ENCODE measurements at regions not wholly inside any gene's neighbourhood (a gene's known extent, or its start where the extent isn't known, plus 50 kb on each side); places are given as distances from the start of the nearest gene placed in this dataset.

- Mint-ChIP-seq H3K27me3 (ENCODE audit: low read depth, unreplicated experiment) (peaks cover 12% of the 10 kb centered on the region), H3K27ac (ENCODE audit: unreplicated experiment) (no peak overlapping the region), H3K36me3 (ENCODE audit: low read depth, unreplicated experiment) (peaks cover 3% of the 10 kb centered on the region), H3K4me3 (ENCODE audit: unreplicated experiment) (no peak overlapping the region), H3K9me3 (ENCODE audit: unreplicated experiment) (peaks cover 3% of the 10 kb centered on the region), H3K4me1 (ENCODE audit: low read depth, unreplicated experiment) (no peaks in the 10 kb centered on the region)
- no peak for DNase-seq (ENCODE audit: low read depth)
- no peak overlapping the region for H3K9ac ChIP-seq (ENCODE audit: low read length)
- H3K4me1 ChIP-seq (ENCODE audit: insufficient read depth, low read length): no peaks in the 10 kb centered on the region
- no peaks in the 10 kb centered on the region for H3K27me3 ChIP-seq (ENCODE audit: insufficient read depth, low read length)
- H3K79me2 ChIP-seq (ENCODE audit: insufficient read depth, low read length): no peaks in the 10 kb centered on the region
- no peak overlapping the region for H3K4me2 ChIP-seq (ENCODE audit: low read length)
- H3K4me3 ChIP-seq (ENCODE audit: insufficient read depth, low read depth, low read length): no peak overlapping the region
- FAIRE-seq: no peak
- TF ChIP-seq EZH2 (IDR thresholded peaks at IDR 0.05; ENCODE audit: insufficient read depth, low read length): no peak
- TF ChIP-seq CTCF (IDR thresholded peaks at IDR 0.05; ENCODE audit: insufficient read depth, low read depth, low read length): no peak
- H3K27ac ChIP-seq (ENCODE audit: low read depth, low read length): no peak overlapping the region
- no peaks in the 10 kb centered on the region for H4K20me1 ChIP-seq (ENCODE audit: insufficient read depth, low read length)
- H3K9me3 ChIP-seq (ENCODE audit: insufficient read depth, low read depth, low read length): no peaks in the 10 kb centered on the region
- H2AFZ ChIP-seq (ENCODE audit: low read depth, low read length): no peak overlapping the region
- no peaks in the 10 kb centered on the region for H3K36me3 ChIP-seq (ENCODE audit: insufficient read depth, low read length)
Measured at GRCh38 chr16:9425236-9425635, 333.8 kb downstream of the HAPSTR1 start.

GRCh38 chr16:9428355-9429005 lies 337.0 kb downstream of the HAPSTR1 start:
- no peaks in the 10 kb centered on the region for H3K4me1 ChIP-seq (ENCODE audit: insufficient read depth, low read length)
- FAIRE-seq (no peak), DNase-seq (ENCODE audit: low read depth) (no peak)
- no peak overlapping the region for H3K27ac ChIP-seq (ENCODE audit: low read depth, low read length)
- Mint-ChIP-seq H3K4me1 (ENCODE audit: low read depth, unreplicated experiment) (no peaks in the 10 kb centered on the region), H3K9me3 (ENCODE audit: unreplicated experiment) (no peaks in the 10 kb centered on the region), H3K36me3 (ENCODE audit: low read depth, unreplicated experiment) (no peaks in the 10 kb centered on the region), H3K27ac (ENCODE audit: unreplicated experiment) (no peak overlapping the region), H3K4me3 (ENCODE audit: unreplicated experiment) (no peak overlapping the region), H3K27me3 (ENCODE audit: low read depth, unreplicated experiment) (peaks cover 8% of the 10 kb centered on the region)
- no peak overlapping the region for H3K4me2 ChIP-seq (ENCODE audit: low read length)
- H2AFZ ChIP-seq (ENCODE audit: low read depth, low read length): no peak overlapping the region
- no peaks in the 10 kb centered on the region for H3K36me3 ChIP-seq (ENCODE audit: insufficient read depth, low read length)
- H3K9me3 ChIP-seq (ENCODE audit: insufficient read depth, low read depth, low read length): no peaks in the 10 kb centered on the region
- TF ChIP-seq CTCF (IDR thresholded peaks at IDR 0.05; ENCODE audit: insufficient read depth, low read depth, low read length) (no peak), EZH2 (IDR thresholded peaks at IDR 0.05; ENCODE audit: insufficient read depth, low read length) (no peak)
- no peaks in the 10 kb centered on the region for H4K20me1 ChIP-seq (ENCODE audit: insufficient read depth, low read length)
- H3K79me2 ChIP-seq (ENCODE audit: insufficient read depth, low read length): no peaks in the 10 kb centered on the region
- H3K9ac ChIP-seq (ENCODE audit: low read length): no peak overlapping the region
- no peaks in the 10 kb centered on the region for H3K27me3 ChIP-seq (ENCODE audit: insufficient read depth, low read length)
- no peak overlapping the region for H3K4me3 ChIP-seq (ENCODE audit: insufficient read depth, low read depth, low read length)

- Mint-ChIP-seq H3K27ac (ENCODE audit: unreplicated experiment) (no peak overlapping the region), H3K9me3 (ENCODE audit: unreplicated experiment) (no peaks in the 10 kb centered on the region), H3K4me1 (ENCODE audit: low read depth, unreplicated experiment) (no peaks in the 10 kb centered on the region), H3K4me3 (ENCODE audit: unreplicated experiment) (no peak overlapping the region), H3K27me3 (ENCODE audit: low read depth, unreplicated experiment) (peaks cover 5% of the 10 kb centered on the region), H3K36me3 (ENCODE audit: low read depth, unreplicated experiment) (no peaks in the 10 kb centered on the region)
- no peak overlapping the region for H3K9ac ChIP-seq (ENCODE audit: low read length)
- no peaks in the 10 kb centered on the region for H4K20me1 ChIP-seq (ENCODE audit: insufficient read depth, low read length)
- FAIRE-seq: no peak
- no peak for TF ChIP-seq CTCF (IDR thresholded peaks at IDR 0.05; ENCODE audit: insufficient read depth, low read depth, low read length)
- TF ChIP-seq EZH2 (IDR thresholded peaks at IDR 0.05; ENCODE audit: insufficient read depth, low read length): no peak
- H3K79me2 ChIP-seq (ENCODE audit: insufficient read depth, low read length): no peaks in the 10 kb centered on the region
- no peak overlapping the region for H3K4me3 ChIP-seq (ENCODE audit: insufficient read depth, low read depth, low read length)
- H3K27ac ChIP-seq (ENCODE audit: low read depth, low read length): no peak overlapping the region
- DNase-seq (ENCODE audit: low read depth): no peak
- no peaks in the 10 kb centered on the region for H3K4me1 ChIP-seq (ENCODE audit: insufficient read depth, low read length)
- no peaks in the 10 kb centered on the region for H3K27me3 ChIP-seq (ENCODE audit: insufficient read depth, low read length)
- H3K4me2 ChIP-seq (ENCODE audit: low read length): no peak overlapping the region
- no peaks in the 10 kb centered on the region for H3K9me3 ChIP-seq (ENCODE audit: insufficient read depth, low read depth, low read length)
- H3K36me3 ChIP-seq (ENCODE audit: insufficient read depth, low read length): no peaks in the 10 kb centered on the region
- H2AFZ ChIP-seq (ENCODE audit: low read depth, low read length): no peak overlapping the region
Measured at GRCh38 chr16:9429646-9430330, 338.3 kb downstream of the HAPSTR1 start.
